ENCODE measurements at regions not wholly inside any gene's neighbourhood (a gene's known extent, or its start where the extent isn't known, plus 50 kb on each side); places are given as distances from the start of the nearest gene placed in this dataset.

- TF ChIP-seq RCOR1 (conservative IDR thresholded peaks at IDR 0.05; ENCODE audit: low read depth, low read length) (no peak), POLR2A (IDR thresholded peaks at IDR 0.05; ENCODE audit: low read depth, low read length) (no peak)
These were observed 281.0 kb upstream of the DAB1 start (continued) for GRCh38 chr1:57704811-57705210.

DNA sequence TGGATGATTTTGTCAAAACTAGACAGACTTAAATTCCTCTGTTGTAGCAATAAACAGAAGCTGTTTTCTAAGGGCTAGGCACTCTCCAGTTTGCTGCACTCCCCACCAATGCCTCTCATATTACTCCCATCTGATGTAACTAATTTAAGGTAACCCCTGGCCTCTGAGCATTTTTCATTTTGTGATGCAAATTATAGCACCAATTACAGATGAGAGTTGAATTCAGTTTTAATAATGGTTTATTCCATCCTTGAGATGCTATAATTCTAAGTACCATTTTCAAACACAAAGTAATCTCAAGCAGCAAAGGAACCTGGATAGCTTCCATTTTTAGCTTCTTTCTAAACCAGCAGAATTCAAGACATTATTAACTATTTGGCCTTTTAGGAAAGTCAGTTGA, 280.4 kb upstream of the DAB1 start:
- intact Hi-C loops (cut with micrococcal nuclease; ENCODE audit: unreplicated experiment) = no loop called here
- FAIRE-seq = no peak

More for the DNA sequence above, 280.4 kb upstream of the DAB1 start:
- Histone ChIP-seq H3K79me2 (ENCODE audit: control insufficient read depth, insufficient read depth, low read length) (no peaks in the 10 kb centered on the region), H4K20me1 (ENCODE audit: control insufficient read depth, insufficient read depth) (no peaks in the 10 kb centered on the region), H3K9me3 (replicated peaks; ENCODE audit: control insufficient read depth, insufficient read depth, low read length) (no peaks in the 10 kb centered on the region), H3K36me3 (ENCODE audit: control insufficient read depth in 2 of 2, insufficient read depth in 2 of 2, low read length in 1 of 2) (no peaks in the 10 kb centered on the region), H3K27ac (ENCODE audit: control insufficient read depth, insufficient read depth) (no peak overlapping the region), H3K27me3 (replicated peaks in 1 of 2; ENCODE audit: control insufficient read depth in 2 of 2, insufficient read depth in 2 of 2, low read length in 1 of 2) (no peaks in the 10 kb centered on the region), H3K9ac (ENCODE audit: control insufficient read depth, insufficient read depth, low read length) (no peak overlapping the region), H3K4me3 (no peak overlapping the region), H3K4me1 (ENCODE audit: control insufficient read depth, insufficient read depth, low read length) (no peaks in the 10 kb centered on the region), H3K4me2 (ENCODE audit: control insufficient read depth, insufficient read depth) (no peak overlapping the region), H2AFZ (ENCODE audit: control insufficient read depth, low read depth, low read length) (no peak overlapping the region)
- ChIA-PET SMC1A (ENCODE audit: uncharacterized antibody, unreplicated experiment) (interaction anchor here (0.7 kb wide), 1 partner anchor 472 kb away, joined by 3 read pairs; no protein-coding TSS in a partner anchor), RAD21 (ENCODE audit: unreplicated experiment) (no interaction called here), CTCF (no interaction called here), POLR2A (no interaction called here)
- no TSS peak for BruUV-seq (replicated peaks)
- in situ Hi-C loops (cut with MboI) = no loop called here
- ATAC-seq (no peak), DNase-seq (ENCODE audit: low read depth, low spot score) (no peak)
- TF ChIP-seq DPF2 (IDR thresholded peaks at IDR 0.05) = no peak
- TF ChIP-seq MTA3 (IDR thresholded peaks at IDR 0.05; ENCODE audit: borderline replicate concordance, low read length) = no peak
- TF ChIP-seq PAX5 (IDR thresholded peaks at IDR 0.05; ENCODE audit: borderline replicate concordance, low read depth, low read length) = no peak
- no peak for TF ChIP-seq WRNIP1 (IDR thresholded peaks at IDR 0.05; ENCODE audit: borderline replicate concordance, low read depth, low read length)
- TF ChIP-seq NR2C2 (IDR thresholded peaks at IDR 0.05; ENCODE audit: borderline replicate concordance, control insufficient read depth, insufficient read length, low read depth) = no peak
- no peak for TF ChIP-seq BRCA1 (IDR thresholded peaks at IDR 0.05; ENCODE audit: low read depth, low read length)
- no peak for TF ChIP-seq PML (IDR thresholded peaks at IDR 0.05; ENCODE audit: low read length)
- no peak for TF ChIP-seq YY1 (IDR thresholded peaks at IDR 0.05; ENCODE audit: low read depth, low read length)
- TF ChIP-seq, protein P1, sequence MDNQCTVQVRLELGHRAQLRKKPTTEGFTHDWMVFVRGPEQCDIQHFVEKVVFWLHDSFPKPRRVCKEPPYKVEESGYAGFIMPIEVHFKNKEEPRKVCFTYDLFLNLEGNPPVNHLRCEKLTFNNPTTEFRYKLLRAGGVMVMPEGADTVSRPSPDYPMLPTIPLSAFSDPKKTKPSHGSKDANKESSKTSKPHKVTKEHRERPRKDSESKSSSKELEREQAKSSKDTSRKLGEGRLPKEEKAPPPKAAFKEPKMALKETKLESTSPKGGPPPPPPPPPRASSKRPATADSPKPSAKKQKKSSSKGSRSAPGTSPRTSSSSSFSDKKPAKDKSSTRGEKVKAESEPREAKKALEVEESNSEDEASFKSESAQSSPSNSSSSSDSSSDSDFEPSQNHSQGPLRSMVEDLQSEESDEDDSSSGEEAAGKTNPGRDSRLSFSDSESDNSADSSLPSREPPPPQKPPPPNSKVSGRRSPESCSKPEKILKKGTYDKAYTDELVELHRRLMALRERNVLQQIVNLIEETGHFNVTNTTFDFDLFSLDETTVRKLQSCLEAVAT (IDR thresholded peaks at IDR 0.05) = no peak
- no peak for TF ChIP-seq SMAD1 (IDR thresholded peaks at IDR 0.05; ENCODE audit: low read depth, partially characterized antibody)

Data from GM12878 (cell line).